Left forelimb (tissue), 1 donor: ENCODE measurements at regions not wholly inside any gene's neighbourhood (a gene's known extent, or its start where the extent isn't known, plus 50 kb on each side); places are given as distances from the start of the nearest gene placed in this dataset.
"Not testable (repeated sequence)": the region's sequence is repeated elsewhere in the genome, so short reads cannot be mapped to it uniquely, and the experiment has no call there.

Experiments
- DNase-seq: peaks from one replicate; pipeline ENCODE4 v3.0.0-alpha.2; 2018; ENCODE audit warnings: low spot score

GRCh38 chr20:18876394-18876793 lies 62.8 kb downstream of the SCP2D1 start:
- DNase-seq: not testable (repeated sequence)

GRCh38 chr20:18879262-18879661 lies 65.7 kb downstream of the SCP2D1 start:
- DNase-seq: no peak

- DNase-seq: no peak
Observed at GRCh38 chr20:18886756-18887155, 73.2 kb downstream of the SCP2D1 start.

- DNase-seq: no peak
Observed at GRCh38 chr20:18901980-18902737, 88.6 kb downstream of the SCP2D1 start.

GRCh38 chr20:18904192-18904591 lies 90.6 kb downstream of the SCP2D1 start:
- no peak for DNase-seq

GRCh38 chr20:18904624-18905023 lies 91.0 kb downstream of the SCP2D1 start:
- no peak for DNase-seq

GRCh38 chr20:18906046-18906445 lies 92.5 kb downstream of the SCP2D1 start:
- no peak for DNase-seq

GRCh38 chr20:18907353-18907752 lies 93.8 kb downstream of the SCP2D1 start:
- DNase-seq: no peak

- no peak for DNase-seq
Observed at GRCh38 chr20:18908109-18908508, 94.5 kb downstream of the SCP2D1 start.

- no peak for DNase-seq
Observed at GRCh38 chr20:18909254-18909653, 95.7 kb downstream of the SCP2D1 start.

- DNase-seq: no peak
Observed at GRCh38 chr20:18913701-18914100, 100.1 kb downstream of the SCP2D1 start.

- DNase-seq: no peak
Observed at GRCh38 chr20:18914796-18915195, 101.2 kb downstream of the SCP2D1 start.

- DNase-seq: no peak
Observed at GRCh38 chr20:18916886-18917750, 103.5 kb downstream of the SCP2D1 start.

- no peak for DNase-seq
Observed at GRCh38 chr20:18919996-18920395, 106.4 kb downstream of the SCP2D1 start.

- no peak for DNase-seq
Observed at GRCh38 chr20:18921291-18921690, 107.7 kb downstream of the SCP2D1 start.

- no peak for DNase-seq
Observed at GRCh38 chr20:18922251-18922650, 108.7 kb downstream of the SCP2D1 start.

- DNase-seq: no peak
Observed at GRCh38 chr20:18922898-18923297, 109.3 kb downstream of the SCP2D1 start.

GRCh38 chr20:18926965-18927364 lies 113.4 kb downstream of the SCP2D1 start:
- no peak for DNase-seq

- DNase-seq: no peak
Observed at GRCh38 chr20:18928626-18929025, 115.0 kb downstream of the SCP2D1 start.

GRCh38 chr20:18929800-18930199 lies 116.2 kb downstream of the SCP2D1 start:
- no peak for DNase-seq

- no peak for DNase-seq
Observed at GRCh38 chr20:18943542-18943941, 130.0 kb downstream of the SCP2D1 start.

GRCh38 chr20:18956890-18957289 lies 143.3 kb downstream of the SCP2D1 start:
- DNase-seq: no peak

GRCh38 chr20:18957328-18957727 lies 143.7 kb downstream of the SCP2D1 start:
- DNase-seq: no peak
